Right forelimb (tissue), 1 donor: ENCODE measurements at regions not wholly inside any gene's neighbourhood (a gene's known extent, or its start where the extent isn't known, plus 50 kb on each side); places are given as distances from the start of the nearest gene placed in this dataset.

Source experiments
- DNase-seq: peaks from one replicate; pipeline ENCODE4 v3.0.0-alpha.2; 2018

- no peak for DNase-seq
Measured at GRCh38 chr5:175098301-175098700, 345.7 kb downstream of the DRD1 start.

DNA sequence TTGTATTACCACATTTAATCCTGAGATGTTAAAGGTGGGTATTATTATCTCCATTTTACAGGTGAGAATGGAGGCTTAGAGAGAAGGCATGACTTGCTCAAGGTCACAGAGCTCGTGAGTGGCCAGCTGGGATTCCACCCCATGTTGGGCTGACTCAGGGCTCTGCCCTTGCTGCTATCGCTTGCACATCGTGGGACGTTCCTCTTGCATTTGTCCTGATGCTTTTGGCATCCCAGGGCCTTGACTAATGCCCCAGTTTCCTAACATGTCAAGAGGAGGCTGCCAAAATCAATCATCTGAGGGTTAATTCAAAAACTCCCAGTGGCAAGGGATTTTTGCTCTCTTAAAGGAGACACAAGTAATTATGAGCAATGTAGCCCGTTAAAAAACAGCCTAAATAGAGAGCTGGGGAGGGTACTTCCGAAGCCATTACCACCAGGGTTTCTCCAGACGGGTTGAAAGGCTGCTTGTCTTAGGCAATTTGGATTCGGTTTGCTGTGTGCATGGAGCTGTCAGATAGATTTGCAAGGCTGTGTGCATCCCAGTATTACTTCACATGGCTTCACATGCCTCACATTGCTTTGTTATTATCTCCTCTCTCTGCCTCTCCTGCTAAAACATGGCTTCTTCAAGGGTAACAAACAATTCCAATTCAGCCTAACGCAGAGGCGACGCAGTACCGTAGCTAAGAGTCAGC lies 347.4 kb downstream of the DRD1 start:
- DNase-seq, result no peak

- DNase-seq, result no peak
Measured at GRCh38 chr5:175094461-175094860, 349.5 kb downstream of the DRD1 start.

- DNase-seq, result no peak
Measured at GRCh38 chr5:175092691-175093090, 351.3 kb downstream of the DRD1 start.

DNA sequence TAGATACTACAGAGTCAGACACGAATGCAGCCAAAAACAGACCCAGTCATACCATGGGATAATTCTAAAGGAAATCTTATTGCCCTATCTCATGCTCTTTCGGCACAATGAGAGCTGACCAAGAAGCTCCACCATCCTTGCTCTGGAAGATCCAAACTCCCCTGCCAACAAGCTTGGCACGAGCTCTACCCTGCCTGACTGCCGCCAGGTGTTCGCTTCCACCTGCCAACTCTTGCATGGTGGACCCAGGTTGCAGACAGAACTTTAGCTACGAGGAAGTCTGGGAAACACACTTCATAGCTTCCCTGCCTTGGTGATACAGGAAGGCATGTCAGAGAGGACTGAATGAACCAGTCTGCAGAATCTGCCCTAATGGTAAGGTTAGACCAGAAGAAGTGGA lies 355.0 kb downstream of the DRD1 start:
- DNase-seq, result no peak

DNA sequence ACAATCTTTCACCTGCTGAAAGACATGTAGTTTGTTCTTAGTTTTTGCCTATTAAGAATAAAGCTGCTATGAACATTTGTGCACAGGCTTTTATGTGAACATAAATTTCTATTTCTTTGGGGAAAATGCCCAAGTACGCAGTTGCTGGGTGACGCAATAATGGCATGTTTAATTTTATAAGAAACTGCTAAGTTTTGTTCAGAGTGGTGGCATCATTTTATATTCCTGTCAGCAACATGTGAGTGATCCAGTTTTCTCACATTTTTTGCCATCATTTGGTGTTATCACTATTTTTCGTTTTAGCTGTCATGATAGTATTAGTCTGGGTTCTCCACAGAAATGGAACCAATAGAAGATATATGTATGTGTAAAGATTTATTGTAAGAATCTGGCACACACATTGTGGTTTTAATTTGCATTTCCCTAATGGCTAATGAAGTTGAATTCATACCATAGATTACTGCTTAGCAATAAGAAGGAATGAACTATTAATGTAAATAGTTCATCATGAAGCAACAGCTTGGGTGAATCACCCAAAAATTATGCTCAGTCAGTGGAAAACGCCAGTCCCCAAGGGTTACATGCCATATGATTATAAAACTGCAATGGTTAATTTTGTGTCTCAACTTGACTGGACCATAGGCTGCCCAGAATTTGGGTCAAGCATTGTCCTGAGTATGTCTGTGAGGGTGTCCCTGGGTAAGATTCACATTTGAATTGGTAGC lies 358.6 kb downstream of the MSX2 start:
- no peak for DNase-seq

GRCh38 chr5:175082346-175082745 lies 358.0 kb downstream of the MSX2 start:
- DNase-seq, result no peak

GRCh38 chr5:175079707-175080106 lies 355.3 kb downstream of the MSX2 start:
- no peak for DNase-seq

- DNase-seq, result no peak
Measured at GRCh38 chr5:175070283-175070682, 345.9 kb downstream of the MSX2 start.

GRCh38 chr5:175060257-175060656 lies 335.9 kb downstream of the MSX2 start:
- no peak for DNase-seq

- DNase-seq, result peak; percentile 64
Measured at GRCh38 chr5:175059687-175060211, 335.4 kb downstream of the MSX2 start.

GRCh38 chr5:175056831-175057230 lies 332.4 kb downstream of the MSX2 start:
- no peak for DNase-seq

DNA sequence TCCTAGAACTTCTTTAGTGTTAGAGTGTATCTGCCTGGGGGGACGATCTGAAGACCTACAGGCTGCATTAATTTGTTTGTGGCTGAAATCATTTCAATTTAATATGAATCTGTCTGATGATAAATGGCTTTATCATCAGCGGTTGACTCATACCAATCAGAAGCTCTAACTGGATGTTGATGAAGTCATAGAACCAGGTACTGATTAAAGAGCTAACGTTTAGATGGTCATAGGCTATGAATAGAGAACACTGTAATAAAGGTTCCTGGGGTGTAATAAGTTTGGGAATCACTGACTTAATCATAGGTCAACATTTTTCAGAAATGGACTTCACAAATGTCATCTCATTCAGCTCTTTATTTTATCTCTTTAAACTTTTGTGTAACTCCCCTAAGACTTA lies 329.9 kb downstream of the MSX2 start:
- DNase-seq, result no peak

DNA sequence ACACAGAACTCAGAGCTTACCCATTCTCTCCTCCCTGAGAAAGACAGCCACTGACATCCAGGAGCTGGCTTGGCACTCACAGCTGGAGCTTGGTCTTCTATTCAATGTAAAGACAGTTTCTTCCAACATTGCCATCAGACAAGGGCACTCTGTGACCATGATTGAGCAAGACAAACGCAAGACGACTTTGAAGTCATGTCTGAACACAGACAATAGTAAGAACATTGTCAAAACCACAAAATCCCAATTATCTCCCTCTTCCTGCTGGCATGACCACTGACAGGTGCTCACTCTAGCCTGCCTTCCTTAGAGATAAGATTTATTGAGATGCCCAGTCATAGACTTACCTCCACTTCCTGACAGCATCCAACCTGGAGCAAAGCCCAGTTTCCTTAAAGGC lies 328.0 kb downstream of the MSX2 start:
- DNase-seq, result no peak

DNA sequence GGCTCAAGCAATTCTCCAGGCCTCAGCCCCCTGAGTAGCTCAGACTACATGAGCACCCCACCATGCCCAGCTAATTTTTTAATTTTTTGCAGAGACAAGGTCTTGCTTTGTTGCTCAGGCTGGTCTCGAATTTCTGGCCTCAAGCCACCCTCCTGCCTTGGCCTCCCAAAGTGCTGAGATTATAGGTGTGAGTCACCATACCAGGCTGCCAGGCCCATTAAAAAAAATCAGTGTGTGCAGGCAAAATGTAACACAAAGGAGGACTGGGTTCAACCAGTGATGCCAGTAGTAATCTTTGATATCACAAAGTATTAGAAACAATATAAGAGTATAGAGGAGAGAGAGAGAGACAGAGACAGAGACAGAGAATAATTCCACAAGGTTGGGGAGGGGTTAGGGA lies 322.7 kb downstream of the MSX2 start:
- no peak for DNase-seq

- no peak for DNase-seq
Measured at GRCh38 chr5:175045820-175046219, 321.4 kb downstream of the MSX2 start.

DNA sequence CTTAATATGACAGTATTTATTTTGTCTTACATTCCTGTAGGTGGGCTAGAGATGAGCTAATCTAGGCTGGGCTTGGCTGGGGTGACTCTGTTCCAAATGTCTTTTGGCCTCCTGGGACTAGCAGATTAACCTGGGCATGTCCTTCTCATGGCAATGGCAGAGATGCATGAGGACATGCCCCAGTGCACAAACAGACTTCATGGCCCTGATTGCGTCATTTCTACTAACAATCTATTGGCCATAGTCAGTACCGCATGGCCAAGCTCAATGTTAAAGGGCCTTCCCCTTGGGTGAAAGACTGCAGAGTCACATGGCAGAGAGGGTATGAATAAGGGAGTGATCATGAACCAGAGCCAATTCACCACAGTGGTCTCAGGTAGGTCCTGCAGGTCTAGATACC lies 313.4 kb downstream of the MSX2 start:
- DNase-seq, result no peak

GRCh38 chr5:175035882-175036533 lies 311.6 kb downstream of the MSX2 start:
- no peak for DNase-seq

- DNase-seq, result no peak
Measured at GRCh38 chr5:175034924-175035323, 310.5 kb downstream of the MSX2 start.

GRCh38 chr5:175032741-175033151 lies 308.4 kb downstream of the MSX2 start:
- DNase-seq, result no peak

GRCh38 chr5:175032013-175032412 lies 307.6 kb downstream of the MSX2 start:
- no peak for DNase-seq

DNA sequence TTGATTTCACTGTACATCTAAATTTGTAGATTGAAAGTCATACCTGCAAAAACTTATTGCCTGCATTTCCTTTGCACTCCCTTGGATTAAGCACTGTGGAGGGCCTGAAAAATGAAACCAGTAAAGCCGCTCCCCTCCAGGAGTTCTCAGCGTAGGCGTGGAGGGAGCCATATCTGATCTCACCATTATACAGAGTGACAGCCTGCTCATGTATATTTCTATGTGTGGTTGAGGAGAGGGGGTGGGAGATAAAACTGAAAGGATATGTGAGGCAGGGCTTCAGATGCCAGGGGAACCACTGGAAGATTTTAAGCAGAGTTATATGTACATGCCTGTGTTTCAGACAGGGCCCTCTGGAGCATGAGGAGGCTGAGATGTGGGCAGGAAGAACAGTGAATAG lies 303.0 kb downstream of the MSX2 start:
- DNase-seq, result no peak

DNA sequence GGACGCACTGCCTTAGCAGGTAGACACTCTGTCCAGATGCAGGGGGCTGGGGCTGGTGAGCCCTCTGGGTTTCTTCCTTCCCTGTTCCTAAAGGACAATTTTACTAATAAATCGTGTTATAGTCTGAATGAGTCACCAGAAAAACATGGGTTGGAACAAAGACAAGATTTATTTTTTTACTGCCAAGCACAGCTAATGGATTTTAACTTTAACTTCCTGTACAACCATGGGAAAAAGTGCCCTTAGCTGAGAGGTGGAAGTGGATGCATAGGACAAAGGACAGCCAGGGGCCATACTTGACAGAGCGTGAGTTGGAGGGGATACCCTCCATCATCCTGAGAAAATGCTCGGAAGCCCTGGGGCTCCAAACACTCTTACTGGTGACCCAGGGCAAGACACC lies 300.7 kb downstream of the MSX2 start:
- no peak for DNase-seq
